ENCODE measurements at regions not wholly inside any gene's neighbourhood (a gene's known extent, or its start where the extent isn't known, plus 50 kb on each side); places are given as distances from the start of the nearest gene placed in this dataset.

DNA sequence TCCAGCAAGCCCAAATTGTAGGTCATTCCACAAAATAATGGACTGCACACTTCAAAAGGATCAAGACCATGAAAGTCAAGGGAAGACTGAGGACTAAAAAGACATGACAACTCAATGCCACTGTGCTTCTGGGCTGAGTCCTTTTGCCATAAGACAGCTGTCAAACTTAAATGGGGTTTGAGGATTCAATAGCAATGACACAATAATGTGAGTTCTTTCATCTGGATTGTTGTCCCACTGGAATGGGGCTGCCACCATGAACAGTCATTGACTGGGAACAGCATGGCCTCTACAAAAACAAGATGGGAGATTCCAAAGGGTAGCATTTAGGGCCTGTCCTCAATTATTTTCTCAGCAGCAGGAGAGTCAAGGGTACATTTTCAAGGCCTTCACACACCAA is 118.5 kb downstream of the EN1 start:
- TF ChIP-seq, protein P1, sequence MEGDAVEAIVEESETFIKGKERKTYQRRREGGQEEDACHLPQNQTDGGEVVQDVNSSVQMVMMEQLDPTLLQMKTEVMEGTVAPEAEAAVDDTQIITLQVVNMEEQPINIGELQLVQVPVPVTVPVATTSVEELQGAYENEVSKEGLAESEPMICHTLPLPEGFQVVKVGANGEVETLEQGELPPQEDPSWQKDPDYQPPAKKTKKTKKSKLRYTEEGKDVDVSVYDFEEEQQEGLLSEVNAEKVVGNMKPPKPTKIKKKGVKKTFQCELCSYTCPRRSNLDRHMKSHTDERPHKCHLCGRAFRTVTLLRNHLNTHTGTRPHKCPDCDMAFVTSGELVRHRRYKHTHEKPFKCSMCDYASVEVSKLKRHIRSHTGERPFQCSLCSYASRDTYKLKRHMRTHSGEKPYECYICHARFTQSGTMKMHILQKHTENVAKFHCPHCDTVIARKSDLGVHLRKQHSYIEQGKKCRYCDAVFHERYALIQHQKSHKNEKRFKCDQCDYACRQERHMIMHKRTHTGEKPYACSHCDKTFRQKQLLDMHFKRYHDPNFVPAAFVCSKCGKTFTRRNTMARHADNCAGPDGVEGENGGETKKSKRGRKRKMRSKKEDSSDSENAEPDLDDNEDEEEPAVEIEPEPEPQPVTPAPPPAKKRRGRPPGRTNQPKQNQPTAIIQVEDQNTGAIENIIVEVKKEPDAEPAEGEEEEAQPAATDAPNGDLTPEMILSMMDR (IDR thresholded peaks at IDR 0.05): no peak
- TF ChIP-seq, protein P2, sequence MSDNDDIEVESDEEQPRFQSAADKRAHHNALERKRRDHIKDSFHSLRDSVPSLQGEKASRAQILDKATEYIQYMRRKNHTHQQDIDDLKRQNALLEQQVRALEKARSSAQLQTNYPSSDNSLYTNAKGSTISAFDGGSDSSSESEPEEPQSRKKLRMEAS (CRISPR knock-in tag; IDR thresholded peaks at IDR 0.05): no peak
- TF ChIP-seq KAT7 (CRISPR knock-in tag; IDR thresholded peaks at IDR 0.05; ENCODE audit: borderline replicate concordance) (no peak), SP1 (CRISPR knock-in tag; conservative IDR thresholded peaks at IDR 0.05) (no peak), TEAD4 (CRISPR knock-in tag; IDR thresholded peaks at IDR 0.05) (no peak), NR1H2 (CRISPR knock-in tag; IDR thresholded peaks at IDR 0.05) (no peak)
- TF ChIP-seq, protein P3, sequence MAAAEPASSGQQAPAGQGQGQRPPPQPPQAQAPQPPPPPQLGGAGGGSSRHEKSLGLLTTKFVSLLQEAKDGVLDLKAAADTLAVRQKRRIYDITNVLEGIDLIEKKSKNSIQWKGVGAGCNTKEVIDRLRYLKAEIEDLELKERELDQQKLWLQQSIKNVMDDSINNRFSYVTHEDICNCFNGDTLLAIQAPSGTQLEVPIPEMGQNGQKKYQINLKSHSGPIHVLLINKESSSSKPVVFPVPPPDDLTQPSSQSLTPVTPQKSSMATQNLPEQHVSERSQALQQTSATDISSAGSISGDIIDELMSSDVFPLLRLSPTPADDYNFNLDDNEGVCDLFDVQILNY (CRISPR knock-in tag; IDR thresholded peaks at IDR 0.05): no peak
- TF ChIP-seq, protein P4, sequence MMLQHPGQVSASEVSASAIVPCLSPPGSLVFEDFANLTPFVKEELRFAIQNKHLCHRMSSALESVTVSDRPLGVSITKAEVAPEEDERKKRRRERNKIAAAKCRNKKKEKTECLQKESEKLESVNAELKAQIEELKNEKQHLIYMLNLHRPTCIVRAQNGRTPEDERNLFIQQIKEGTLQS (CRISPR knock-in tag; conservative IDR thresholded peaks at IDR 0.05): no peak

Measured in WTC11 (cell line).